GM23338 (cell line): ENCODE measurements at regions not wholly inside any gene's neighbourhood (a gene's known extent, or its start where the extent isn't known, plus 50 kb on each side); places are given as distances from the start of the nearest gene placed in this dataset.

ENCODE experiments used
- ATAC-seq: fragments of 200-7000 bp; cut with Tn5 transposase; 3 replicates; pipeline ENCODE4 v1.9.1; 2020
- DNase-seq: peaks from one replicate; pipeline ENCODE4 v3.0.0-alpha.2; 2015; ENCODE audit warnings: low spot score
- H2AFZ ChIP-seq: fragments of 200-600 bp; sonication (generic); 2 replicates; pipeline ENCODE4 v1.8.0; 2016; ENCODE audit warnings: antibody characterized with exemption, mild to moderate bottlenecking, moderate library complexity
- H3F3A ChIP-seq: fragments of 200-600 bp; sonication (generic); replicated peaks from 2 replicates; pipeline ENCODE4 v1.8.0; 2017; ENCODE audit warnings: antibody characterized with exemption, mixed run types, low read depth
- H3K27ac ChIP-seq: fragments of 200-600 bp; sonication (generic); 2 replicates; pipeline ENCODE4 v1.6.1; 2016; ENCODE audit warnings: low read depth
- H3K27me3 ChIP-seq: fragments of 200-600 bp; sonication (generic); 2 replicates; pipeline ENCODE4 v1.8.0; 2016; ENCODE audit warnings: mild to moderate bottlenecking, mixed run types, moderate library complexity; ENCODE audit not compliant: insufficient read depth
- H3K36me3 ChIP-seq: fragments of 200-600 bp; sonication (generic); 2 replicates; pipeline ENCODE4 v1.8.0; 2016; ENCODE audit warnings: mild to moderate bottlenecking; ENCODE audit not compliant: insufficient read depth
- H3K4me1 ChIP-seq: fragments of 200-600 bp; sonication (generic); 2 replicates; pipeline ENCODE4 v1.8.0; 2016; ENCODE audit warnings: mild to moderate bottlenecking, moderate library complexity; ENCODE audit not compliant: insufficient read depth
- H3K4me2 ChIP-seq: fragments of 200-600 bp; sonication (generic); 2 replicates; pipeline ENCODE4 v1.7.1; 2017; ENCODE audit warnings: mixed run types
- H3K4me3 ChIP-seq: fragments of 200-600 bp; sonication (generic); 2 replicates; pipeline ENCODE4 v1.6.1; 2016; ENCODE audit warnings: mixed run types
- H3K79me2 ChIP-seq: fragments of 200-600 bp; sonication (generic); replicated peaks from 2 replicates; pipeline ENCODE4 v1.8.0; 2017; ENCODE audit warnings: mild to moderate bottlenecking; ENCODE audit not compliant: insufficient read depth
- H3K9me2 ChIP-seq: fragments of 200-600 bp; sonication (generic); 2 replicates; pipeline ENCODE4 v1.8.0; 2017; ENCODE audit not compliant: insufficient read depth
- H4K20me1 ChIP-seq: fragments of 200-600 bp; sonication (generic); replicated peaks from 2 replicates; pipeline ENCODE4 v1.8.0; 2017; ENCODE audit warnings: mild to moderate bottlenecking; ENCODE audit not compliant: insufficient read depth
- H3K27ac Mint-ChIP-seq: 2 replicates; pipeline ENCODE4 v1.8.0; 2020; ENCODE audit warnings: inconsistent platforms, mild to moderate bottlenecking, moderate library complexity, mixed read lengths
- H3K27me3 Mint-ChIP-seq: 3 replicates; pipeline ENCODE4 v1.8.0; 2022; ENCODE audit warnings: low read depth, mild to moderate bottlenecking, moderate library complexity, mixed read lengths, inconsistent platforms; ENCODE audit not compliant: insufficient read depth, poor library complexity
- H3K36me3 Mint-ChIP-seq: 3 replicates; pipeline ENCODE4 v1.8.0; 2021; ENCODE audit warnings: low read depth, mild to moderate bottlenecking, inconsistent platforms, moderate library complexity, mixed read lengths
- H3K4me1 Mint-ChIP-seq: 3 replicates; pipeline ENCODE4 v1.8.0; 2020; ENCODE audit warnings: mild to moderate bottlenecking, inconsistent platforms, mixed read lengths
- H3K4me3 Mint-ChIP-seq: 3 replicates; pipeline ENCODE4 v1.8.0; 2021; ENCODE audit warnings: moderate library complexity, mild to moderate bottlenecking, inconsistent platforms, mixed read lengths
- H3K9me3 Mint-ChIP-seq: 3 replicates; pipeline ENCODE4 v1.8.0; 2020; ENCODE audit warnings: moderate library complexity, mild to moderate bottlenecking, inconsistent platforms, mixed read lengths
- CREB1 ChIP-seq: fragments of 250-450 bp; sonication (Bioruptor Pico); IDR thresholded peaks from 2 replicates; pipeline ENCODE4 v1.5.0; 2020; ENCODE audit warnings: low read depth, mild to moderate bottlenecking, moderate library complexity
- CTCF ChIP-seq, 2 experiments: fragments of 200-600 bp in 1 of 2; sonication (generic) in 1 of 2; conservative IDR thresholded peaks; 2 replicates each; pipeline versions ENCODE4 v1.5.1 to v1.6.1; 2016 to 2017; ENCODE audit warnings: antibody characterized with exemption in 2 of 2, low read depth in 2 of 2, mild to moderate bottlenecking in 2 of 2, moderate library complexity in 1 of 2
- EZH2 ChIP-seq: fragments of 200-600 bp; sonication (generic); IDR thresholded peaks from one replicate; pipeline ENCODE4 v1.8.0; 2017; ENCODE audit warnings: antibody characterized with exemption, mild to moderate bottlenecking, low read depth; ENCODE audit not compliant: unreplicated experiment
- EZH2phosphoT487 ChIP-seq: fragments of 200-600 bp; sonication (generic); IDR thresholded peaks from one replicate; pipeline ENCODE4 v1.8.1; 2018; ENCODE audit warnings: antibody characterized with exemption; ENCODE audit not compliant: unreplicated experiment
- JUNB ChIP-seq: IDR thresholded peaks from one replicate; pipeline ENCODE4 v1.6.1; 2016; ENCODE audit warnings: antibody characterized with exemption; ENCODE audit not compliant: unreplicated experiment
- NANOG ChIP-seq: IDR thresholded peaks from 2 replicates; pipeline ENCODE4 v1.6.1; 2016; ENCODE audit warnings: antibody characterized with exemption, borderline replicate concordance
- POLR2AphosphoS5 ChIP-seq: IDR thresholded peaks from 2 replicates; pipeline ENCODE4 v1.6.1; 2016; ENCODE audit warnings: antibody characterized with exemption, low read depth
- STAT1 ChIP-seq: IDR thresholded peaks from one replicate; pipeline ENCODE4 v1.6.1; 2016; ENCODE audit warnings: antibody characterized with exemption; ENCODE audit not compliant: unreplicated experiment
- ZNF114 ChIP-seq: fragments of 250-450 bp; sonication (Bioruptor Pico); IDR thresholded peaks from 2 replicates; pipeline ENCODE4 v1.5.0; 2020; ENCODE audit warnings: mild to moderate bottlenecking, moderate library complexity
- ZNF331 ChIP-seq: fragments of 250-450 bp; sonication (Bioruptor Pico); IDR thresholded peaks from 2 replicates; pipeline ENCODE4 v1.5.0; 2020; ENCODE audit warnings: low read depth, mild to moderate bottlenecking, moderate library complexity
- TF ChIP-seq, protein P1 (sequence below): fragments of 250-450 bp; sonication (Bioruptor Pico); IDR thresholded peaks from 2 replicates; pipeline ENCODE4 v1.5.0; 2020; ENCODE audit warnings: mild to moderate bottlenecking, moderate library complexity

- H3K79me2 ChIP-seq = no peaks in the 10 kb centered on the region
- Mint-ChIP-seq H3K27me3 (no peaks in the 10 kb centered on the region), H3K4me3 (no peak overlapping the region), H3K9me3 (no peaks in the 10 kb centered on the region), H3K4me1 (no peaks in the 10 kb centered on the region), H3K27ac (no peak overlapping the region), H3K36me3 (no peaks in the 10 kb centered on the region)
- no peak overlapping the region for H3K4me3 ChIP-seq
- ATAC-seq (no peak), DNase-seq (no peak)
- no peak overlapping the region for H2AFZ ChIP-seq
- H4K20me1 ChIP-seq = no peaks in the 10 kb centered on the region
- TF ChIP-seq STAT1 (no peak), NANOG (no peak), JUNB (no peak), CTCF (conservative IDR thresholded peaks at IDR 0.05; ENCODE audit: low read depth in 2 of 2) (no peak)
- TF ChIP-seq, protein P1, sequence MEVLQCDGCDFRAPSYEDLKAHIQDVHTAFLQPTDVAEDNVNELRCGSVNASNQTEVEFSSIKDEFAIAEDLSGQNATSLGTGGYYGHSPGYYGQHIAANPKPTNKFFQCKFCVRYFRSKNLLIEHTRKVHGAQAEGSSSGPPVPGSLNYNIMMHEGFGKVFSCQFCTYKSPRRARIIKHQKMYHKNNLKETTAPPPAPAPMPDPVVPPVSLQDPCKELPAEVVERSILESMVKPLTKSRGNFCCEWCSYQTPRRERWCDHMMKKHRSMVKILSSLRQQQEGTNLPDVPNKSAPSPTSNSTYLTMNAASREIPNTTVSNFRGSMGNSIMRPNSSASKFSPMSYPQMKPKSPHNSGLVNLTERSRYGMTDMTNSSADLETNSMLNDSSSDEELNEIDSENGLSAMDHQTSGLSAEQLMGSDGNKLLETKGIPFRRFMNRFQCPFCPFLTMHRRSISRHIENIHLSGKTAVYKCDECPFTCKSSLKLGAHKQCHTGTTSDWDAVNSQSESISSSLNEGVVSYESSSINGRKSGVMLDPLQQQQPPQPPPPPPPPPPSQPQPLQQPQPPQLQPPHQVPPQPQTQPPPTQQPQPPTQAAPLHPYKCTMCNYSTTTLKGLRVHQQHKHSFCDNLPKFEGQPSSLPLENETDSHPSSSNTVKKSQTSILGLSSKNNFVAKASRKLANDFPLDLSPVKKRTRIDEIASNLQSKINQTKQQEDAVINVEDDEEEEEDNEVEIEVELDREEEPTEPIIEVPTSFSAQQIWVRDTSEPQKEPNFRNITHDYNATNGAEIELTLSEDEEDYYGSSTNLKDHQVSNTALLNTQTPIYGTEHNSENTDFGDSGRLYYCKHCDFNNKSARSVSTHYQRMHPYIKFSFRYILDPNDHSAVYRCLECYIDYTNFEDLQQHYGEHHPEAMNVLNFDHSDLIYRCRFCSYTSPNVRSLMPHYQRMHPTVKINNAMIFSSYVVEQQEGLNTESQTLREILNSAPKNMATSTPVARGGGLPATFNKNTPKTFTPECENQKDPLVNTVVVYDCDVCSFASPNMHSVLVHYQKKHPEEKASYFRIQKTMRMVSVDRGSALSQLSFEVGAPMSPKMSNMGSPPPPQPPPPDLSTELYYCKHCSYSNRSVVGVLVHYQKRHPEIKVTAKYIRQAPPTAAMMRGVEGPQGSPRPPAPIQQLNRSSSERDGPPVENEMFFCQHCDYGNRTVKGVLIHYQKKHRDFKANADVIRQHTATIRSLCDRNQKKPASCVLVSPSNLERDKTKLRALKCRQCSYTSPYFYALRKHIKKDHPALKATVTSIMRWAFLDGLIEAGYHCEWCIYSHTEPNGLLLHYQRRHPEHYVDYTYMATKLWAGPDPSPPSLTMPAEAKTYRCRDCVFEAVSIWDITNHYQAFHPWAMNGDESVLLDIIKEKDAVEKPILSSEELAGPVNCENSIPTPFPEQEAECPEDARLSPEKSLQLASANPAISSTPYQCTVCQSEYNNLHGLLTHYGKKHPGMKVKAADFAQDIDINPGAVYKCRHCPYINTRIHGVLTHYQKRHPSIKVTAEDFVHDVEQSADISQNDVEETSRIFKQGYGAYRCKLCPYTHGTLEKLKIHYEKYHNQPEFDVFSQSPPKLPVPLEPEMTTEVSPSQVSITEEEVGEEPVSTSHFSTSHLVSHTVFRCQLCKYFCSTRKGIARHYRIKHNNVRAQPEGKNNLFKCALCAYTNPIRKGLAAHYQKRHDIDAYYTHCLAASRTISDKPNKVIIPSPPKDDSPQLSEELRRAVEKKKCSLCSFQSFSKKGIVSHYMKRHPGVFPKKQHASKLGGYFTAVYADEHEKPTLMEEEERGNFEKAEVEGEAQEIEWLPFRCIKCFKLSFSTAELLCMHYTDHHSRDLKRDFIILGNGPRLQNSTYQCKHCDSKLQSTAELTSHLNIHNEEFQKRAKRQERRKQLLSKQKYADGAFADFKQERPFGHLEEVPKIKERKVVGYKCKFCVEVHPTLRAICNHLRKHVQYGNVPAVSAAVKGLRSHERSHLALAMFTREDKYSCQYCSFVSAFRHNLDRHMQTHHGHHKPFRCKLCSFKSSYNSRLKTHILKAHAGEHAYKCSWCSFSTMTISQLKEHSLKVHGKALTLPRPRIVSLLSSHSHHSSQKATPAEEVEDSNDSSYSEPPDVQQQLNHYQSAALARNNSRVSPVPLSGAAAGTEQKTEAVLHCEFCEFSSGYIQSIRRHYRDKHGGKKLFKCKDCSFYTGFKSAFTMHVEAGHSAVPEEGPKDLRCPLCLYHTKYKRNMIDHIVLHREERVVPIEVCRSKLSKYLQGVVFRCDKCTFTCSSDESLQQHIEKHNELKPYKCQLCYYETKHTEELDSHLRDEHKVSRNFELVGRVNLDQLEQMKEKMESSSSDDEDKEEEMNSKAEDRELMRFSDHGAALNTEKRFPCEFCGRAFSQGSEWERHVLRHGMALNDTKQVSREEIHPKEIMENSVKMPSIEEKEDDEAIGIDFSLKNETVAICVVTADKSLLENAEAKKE (CRISPR knock-in tag) = no peak
- H3K27me3 ChIP-seq = no peaks in the 10 kb centered on the region
- H3K36me3 ChIP-seq = no peaks in the 10 kb centered on the region
- H3K9me2 ChIP-seq = 0 out of 2 replicates have a peak, but pooled peaks cover 3% of the 10 kb centered on the region
- H3K27ac ChIP-seq = no peak overlapping the region
- no peak overlapping the region for H3K4me2 ChIP-seq
- H3F3A ChIP-seq = no peaks in the 10 kb centered on the region
- no peaks in the 10 kb centered on the region for H3K4me1 ChIP-seq
These were observed 488.1 kb upstream of the PAPPA start for GRCh38 chr9:115665519-115665918.

- H3K4me2 ChIP-seq = no peak overlapping the region
- TF ChIP-seq NANOG = no peak
- no peak for TF ChIP-seq EZH2
- TF ChIP-seq STAT1 = no peak
- no peak for TF ChIP-seq CTCF (conservative IDR thresholded peaks at IDR 0.05; ENCODE audit: low read depth in 2 of 2)
- TF ChIP-seq ZNF331 = no peak
- no peak for TF ChIP-seq POLR2AphosphoS5
- TF ChIP-seq JUNB = no peak
- no peak for TF ChIP-seq EZH2phosphoT487
- TF ChIP-seq ZNF114 (CRISPR knock-in tag) = no peak
- no peak for TF ChIP-seq CREB1 (CRISPR knock-in tag)
- no peak for ATAC-seq
These were observed 485.1 kb upstream of the PAPPA start for GRCh38 chr9:115668521-115668920.

More at GRCh38 chr9:115668521-115668920, 485.1 kb upstream of the PAPPA start:
- H3K4me3 ChIP-seq = no peak overlapping the region
- H3K27me3 ChIP-seq = no peaks in the 10 kb centered on the region
- Mint-ChIP-seq H3K27me3 (no peaks in the 10 kb centered on the region), H3K4me3 (no peak overlapping the region), H3K36me3 (no peaks in the 10 kb centered on the region), H3K4me1 (peaks cover 2% of the 10 kb centered on the region; the same call in 1 of the 3 replicates), H3K27ac (no peak overlapping the region), H3K9me3 (no peaks in the 10 kb centered on the region)
- H3K27ac ChIP-seq = no peak overlapping the region
- H2AFZ ChIP-seq = no peak overlapping the region
- no peaks in the 10 kb centered on the region for H4K20me1 ChIP-seq
- H3K9me2 ChIP-seq = 0 out of 2 replicates have a peak, but pooled peaks cover 6% of the 10 kb centered on the region
- no peaks in the 10 kb centered on the region for H3F3A ChIP-seq
- no peaks in the 10 kb centered on the region for H3K36me3 ChIP-seq
- H3K4me1 ChIP-seq = no peaks in the 10 kb centered on the region
- no peaks in the 10 kb centered on the region for H3K79me2 ChIP-seq
- DNase-seq = no peak
